Calu3 (cell line): ENCODE measurements at regions not wholly inside any gene's neighbourhood (a gene's known extent, or its start where the extent isn't known, plus 50 kb on each side); places are given as distances from the start of the nearest gene placed in this dataset.

Source experiments
- BruUV-seq: library from RNA; stranded (reverse); fragments of 400-500 nt; replicated peaks from 2 replicates; lab custom pipeline; 2021; lab: Mats Ljungman, UMichigan
- CTCF ChIA-PET: fragments of 300-600 bp; sonication (Branson Sonifier 250); formaldehyde crosslinking; loops from one replicate; lab custom pipeline; 2022; ENCODE audit warnings: antibody characterized with exemption; lab: Charles Lee
- DNase-seq: peaks from one replicate; pipeline ENCODE4 v3.0.0; 2022
- H3K27ac Mint-ChIP-seq: one replicate; pipeline ENCODE4 v1.8.0; 2022; ENCODE audit warnings: mixed read lengths; ENCODE audit not compliant: unreplicated experiment
- H3K27me3 Mint-ChIP-seq: one replicate; pipeline ENCODE4 v1.8.0; 2022; ENCODE audit warnings: mixed read lengths; ENCODE audit not compliant: unreplicated experiment
- H3K36me3 Mint-ChIP-seq: one replicate; pipeline ENCODE4 v1.8.0; 2022; ENCODE audit warnings: mild to moderate bottlenecking, moderate library complexity, mixed read lengths; ENCODE audit not compliant: insufficient read depth, unreplicated experiment
- H3K4me1 Mint-ChIP-seq: one replicate; pipeline ENCODE4 v1.8.0; 2022; ENCODE audit warnings: mild to moderate bottlenecking, low read depth, mixed read lengths; ENCODE audit not compliant: unreplicated experiment
- H3K4me3 Mint-ChIP-seq: one replicate; pipeline ENCODE4 v1.8.0; 2022; ENCODE audit warnings: mild to moderate bottlenecking, low read depth, moderate library complexity, mixed read lengths; ENCODE audit not compliant: unreplicated experiment
- H3K9me3 Mint-ChIP-seq: one replicate; pipeline ENCODE4 v1.8.0; 2022; ENCODE audit warnings: low read depth, mixed read lengths; ENCODE audit not compliant: unreplicated experiment
- CTCF ChIP-seq: fragments of 200-600 bp; IDR thresholded peaks from one replicate; pipeline ENCODE4 v1.8.0; 2022; ENCODE audit warnings: antibody characterized with exemption; ENCODE audit not compliant: unreplicated experiment
- intact Hi-C: fragments of 100-400 bp; cut with micrococcal nuclease; formaldehyde crosslinking; loops from one replicate; pipeline ENCODE4 v1.10.0; 2022; ENCODE audit not compliant: unreplicated experiment

DNA sequence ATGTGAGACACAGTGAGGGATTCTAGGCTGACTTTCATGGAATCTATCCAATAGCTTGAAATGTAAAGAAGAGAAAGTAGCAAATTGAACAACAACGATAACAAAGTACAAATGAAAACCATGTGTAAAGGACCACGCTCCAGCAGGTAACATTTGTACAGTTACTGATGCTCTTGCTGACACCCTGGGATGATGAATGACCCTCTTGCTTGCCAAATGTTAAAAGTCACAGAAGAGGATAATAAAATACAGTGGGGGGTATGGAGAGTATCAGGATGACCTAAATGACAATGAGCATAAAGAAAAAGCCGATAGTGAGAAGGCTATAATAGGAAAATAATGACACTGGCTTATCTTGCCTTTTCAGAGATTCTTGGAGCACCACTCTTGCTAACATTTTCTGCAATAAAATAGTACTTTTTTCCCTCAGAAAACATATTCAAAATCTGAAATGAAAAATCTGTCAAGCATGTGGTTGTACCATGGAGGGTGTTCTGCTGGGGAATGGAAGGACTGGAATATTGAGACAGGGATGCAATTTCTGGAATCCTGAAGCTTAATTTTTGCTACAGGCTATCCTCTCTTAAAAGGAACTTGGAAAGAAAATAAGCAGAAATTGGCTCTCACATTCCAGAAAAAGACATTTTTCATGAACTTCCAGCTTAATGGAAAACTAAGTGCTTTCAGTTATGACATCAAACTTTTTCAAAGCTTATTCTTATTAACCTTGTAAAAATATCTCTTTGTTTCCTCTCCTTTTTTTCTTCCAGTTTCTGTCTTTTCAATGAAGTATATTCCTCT, 303.2 kb upstream of the GHITM start:
- intact Hi-C loops, result no loop called here
- CTCF ChIA-PET, result no interaction called here
- BruUV-seq, result no TSS peak
- Mint-ChIP-seq H3K27me3 (no peaks in the 10 kb centered on the region), H3K9me3 (peaks cover 5% of the 10 kb centered on the region), H3K27ac (no peak overlapping the region), H3K4me3 (no peak overlapping the region), H3K36me3 (no peaks in the 10 kb centered on the region), H3K4me1 (no peaks in the 10 kb centered on the region)
- no peak for DNase-seq
- TF ChIP-seq CTCF, result no peak

DNA sequence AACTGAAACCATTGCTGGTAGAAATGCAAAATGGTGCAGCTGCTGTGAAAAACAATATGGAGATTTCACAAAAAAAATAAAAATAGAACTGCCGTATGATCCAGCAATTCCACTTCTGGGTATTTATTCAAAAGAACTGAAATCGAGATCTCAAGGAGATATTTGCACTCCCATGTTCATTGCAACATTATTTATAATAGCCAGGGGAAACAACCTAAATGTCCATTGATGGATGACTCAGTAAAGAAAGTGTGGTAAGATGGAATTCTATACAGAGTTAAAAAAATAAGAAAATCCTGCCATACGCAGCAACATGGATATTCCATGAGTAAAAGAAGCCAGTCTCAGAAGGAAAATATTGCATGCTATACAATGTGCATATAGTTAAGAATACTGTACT, 290.6 kb upstream of the GHITM start:
- CTCF ChIA-PET, result no interaction called here
- Mint-ChIP-seq H3K4me1 (no peaks in the 10 kb centered on the region), H3K4me3 (no peak overlapping the region), H3K36me3 (no peaks in the 10 kb centered on the region), H3K27ac (no peak overlapping the region), H3K27me3 (no peaks in the 10 kb centered on the region), H3K9me3 (peaks cover 11% of the 10 kb centered on the region)
- no peak for TF ChIP-seq CTCF
- no TSS peak for BruUV-seq
- intact Hi-C loops, result no loop called here
- DNase-seq, result no peak

GRCh38 chr10:83849150-83849549, 290.2 kb upstream of the GHITM start:
- H3K27me3 Mint-ChIP-seq, result no peaks in the 10 kb centered on the region
- CTCF ChIA-PET, result no interaction called here
- H3K4me3 Mint-ChIP-seq, result no peak overlapping the region
- no peak for TF ChIP-seq CTCF
- intact Hi-C loops, result no loop called here
- H3K27ac Mint-ChIP-seq, result no peak overlapping the region
- H3K9me3 Mint-ChIP-seq, result peaks cover 8% of the 10 kb centered on the region
- no TSS peak for BruUV-seq
- H3K36me3 Mint-ChIP-seq, result no peaks in the 10 kb centered on the region
- no peaks in the 10 kb centered on the region for H3K4me1 Mint-ChIP-seq
- DNase-seq, result no peak

- Mint-ChIP-seq H3K4me3 (no peak overlapping the region), H3K36me3 (no peaks in the 10 kb centered on the region), H3K27me3 (no peaks in the 10 kb centered on the region), H3K9me3 (peaks cover 8% of the 10 kb centered on the region), H3K4me1 (no peaks in the 10 kb centered on the region), H3K27ac (no peak overlapping the region)
- no peak for TF ChIP-seq CTCF
- CTCF ChIA-PET, result no interaction called here
- intact Hi-C loops, result no loop called here
- no peak for DNase-seq
- BruUV-seq, result no TSS peak
Observed at GRCh38 chr10:83852146-83852545, 287.2 kb upstream of the GHITM start.
